ENCODE measurements at regions not wholly inside any gene's neighbourhood (a gene's known extent, or its start where the extent isn't known, plus 50 kb on each side); places are given as distances from the start of the nearest gene placed in this dataset.

GRCh38 chr11:29490938-29491337, 525.9 kb downstream of the KCNA4 start:
- no peak for TF ChIP-seq PATZ1 (CRISPR knock-in tag; IDR thresholded peaks at IDR 0.05; ENCODE audit: borderline replicate concordance)
- no peak for TF ChIP-seq ZFP3 (CRISPR knock-in tag; IDR thresholded peaks at IDR 0.05)
- TF ChIP-seq CREB5 (CRISPR knock-in tag; IDR thresholded peaks at IDR 0.05; ENCODE audit: low read depth): no peak
- TF ChIP-seq TCF4 (CRISPR knock-in tag; IDR thresholded peaks at IDR 0.05; ENCODE audit: borderline replicate concordance): no peak
- no peak for TF ChIP-seq ZFP30 (CRISPR knock-in tag; IDR thresholded peaks at IDR 0.05)
- no peak for TF ChIP-seq RARB (CRISPR knock-in tag; IDR thresholded peaks at IDR 0.05)
- TF ChIP-seq BACH2 (CRISPR knock-in tag; IDR thresholded peaks at IDR 0.05; ENCODE audit: borderline replicate concordance): no peak
- TF ChIP-seq ESRRG (CRISPR knock-in tag; IDR thresholded peaks at IDR 0.05): no peak
